ENCODE measurements at regions not wholly inside any gene's neighbourhood (a gene's known extent, or its start where the extent isn't known, plus 50 kb on each side); places are given as distances from the start of the nearest gene placed in this dataset.

DNA sequence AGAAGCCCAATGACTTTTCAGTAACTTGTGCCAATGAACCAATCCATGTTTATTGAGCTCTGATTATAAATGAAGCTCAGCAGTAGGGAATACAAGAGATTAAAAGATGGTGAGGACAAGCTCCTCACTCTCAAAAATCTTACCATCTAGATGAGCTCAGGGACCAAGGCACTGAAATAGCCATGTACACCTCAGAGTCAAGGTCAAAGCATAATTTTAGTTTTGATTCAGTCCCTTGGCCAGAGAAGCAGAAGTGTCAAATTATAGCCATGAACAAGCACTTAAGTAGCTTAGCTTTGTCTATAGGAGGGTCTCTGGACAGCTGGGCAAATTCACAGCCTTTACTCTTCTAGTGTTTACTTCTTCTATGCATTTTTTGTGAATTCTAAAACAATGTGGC lies 131.0 kb upstream of the DTNBP1 start:
- no peaks in the 10 kb centered on the region for H3K27me3 ChIP-seq (ENCODE audit: insufficient read depth, low read length)
- no peak overlapping the region for H3K18ac ChIP-seq (ENCODE audit: low read length)
- no peaks in the 10 kb centered on the region for H3K79me2 ChIP-seq (ENCODE audit: control insufficient read depth, insufficient read depth, low read length, poor library complexity)
- H4K8ac ChIP-seq (ENCODE audit: low read depth, low read length) = no peak overlapping the region
- H3K36me3 ChIP-seq (ENCODE audit: control insufficient read depth in 1 of 2, insufficient read depth in 2 of 2, low read length in 2 of 2) = no peaks in the 10 kb centered on the region
- H2BK120ac ChIP-seq (ENCODE audit: insufficient read depth, low read length, poor library complexity) = no peak overlapping the region
- no peaks in the 10 kb centered on the region for H3K79me1 ChIP-seq (ENCODE audit: low read length)
- H2BK5ac ChIP-seq (ENCODE audit: low read depth, low read length, poor library complexity) = no peak overlapping the region
- peaks cover 0 to 2% of the 10 kb centered on the region in 2 experiments for H3K4me1 ChIP-seq (ENCODE audit: control insufficient read depth in 1 of 2, insufficient read depth in 2 of 2, low read length in 2 of 2)
- no peak overlapping the region for H3K9ac ChIP-seq (ENCODE audit: low read length)
- H3K23ac ChIP-seq (ENCODE audit: low read length) = no peak overlapping the region
- DNase-seq = no peak
- H3K9me3 ChIP-seq (ENCODE audit: insufficient read depth, low read depth, low read length) = no peaks in the 10 kb centered on the region
- no peak overlapping the region for H2AK5ac ChIP-seq (ENCODE audit: low read length)
- H2AFZ ChIP-seq (ENCODE audit: insufficient read depth, low read length, poor library complexity) = no peak overlapping the region
- no peak overlapping the region for H3K4ac ChIP-seq (ENCODE audit: low read depth, low read length)
- H4K91ac ChIP-seq (ENCODE audit: low read depth, low read length) = no peak overlapping the region
- H4K12ac ChIP-seq (ENCODE audit: low read depth, low read length) = no peak overlapping the region
- H2BK12ac ChIP-seq (ENCODE audit: low read length) = no peak overlapping the region
- no peak overlapping the region for H3K4me3 ChIP-seq (ENCODE audit: low read depth, low read length)
- no peak overlapping the region for H3K4me2 ChIP-seq (ENCODE audit: low read length)
- no peak overlapping the region for H3K14ac ChIP-seq (ENCODE audit: low read length)
- no peak overlapping the region for H3K27ac ChIP-seq (ENCODE audit: low read depth, low read length)

DNA sequence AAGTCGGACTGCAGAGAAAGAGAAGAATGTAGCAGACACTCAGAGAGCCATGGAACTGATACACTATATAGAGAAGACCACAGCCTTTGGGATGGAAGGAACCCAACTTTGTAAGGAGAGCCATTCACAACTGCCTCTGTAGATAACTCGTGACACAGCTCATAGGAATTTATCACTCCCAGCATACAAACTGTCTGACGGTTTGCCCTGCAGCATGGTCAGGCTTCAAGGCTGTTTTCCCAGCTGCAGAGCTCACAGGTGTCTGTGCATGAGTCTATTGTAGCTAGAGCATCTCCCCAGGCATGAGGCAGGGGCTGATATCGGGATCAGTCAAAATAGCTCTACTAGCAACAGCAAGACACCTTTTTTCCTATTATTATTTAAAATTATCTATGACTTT lies 130.5 kb upstream of the DTNBP1 start:
- H3K79me1 ChIP-seq (ENCODE audit: low read length) = no peaks in the 10 kb centered on the region
- WGBS (ENCODE audit: extremely low coverage, insufficient coverage, insufficient read length) = no CpG with 5 or more reads among the region's 4 CpGs
- no peak overlapping the region for H3K9ac ChIP-seq (ENCODE audit: low read length)
- no peak overlapping the region for H3K18ac ChIP-seq (ENCODE audit: low read length)
- H3K9me3 ChIP-seq (ENCODE audit: insufficient read depth, low read depth, low read length) = no peaks in the 10 kb centered on the region
- no peak overlapping the region for H3K4me2 ChIP-seq (ENCODE audit: low read length)
- no peak overlapping the region for H3K23ac ChIP-seq (ENCODE audit: low read length)
- DNase-seq = peak; percentile 30 to 66
- H4K12ac ChIP-seq (ENCODE audit: low read depth, low read length) = no peak overlapping the region
- H2AK5ac ChIP-seq (ENCODE audit: low read length) = no peak overlapping the region
- no peak overlapping the region for H2BK12ac ChIP-seq (ENCODE audit: low read length)
- no peak overlapping the region for H4K91ac ChIP-seq (ENCODE audit: low read depth, low read length)
- H3K4me1 ChIP-seq (ENCODE audit: control insufficient read depth in 1 of 2, insufficient read depth in 2 of 2, low read length in 2 of 2) = peaks cover 0 to 2% of the 10 kb centered on the region in 2 experiments
- no peak overlapping the region for H3K27ac ChIP-seq (ENCODE audit: low read depth, low read length)
- no peaks in the 10 kb centered on the region for H3K27me3 ChIP-seq (ENCODE audit: insufficient read depth, low read length)
- H3K14ac ChIP-seq (ENCODE audit: low read length) = no peak overlapping the region
- no peaks in the 10 kb centered on the region for H3K36me3 ChIP-seq (ENCODE audit: control insufficient read depth in 1 of 2, insufficient read depth in 2 of 2, low read length in 2 of 2)
- H2AFZ ChIP-seq (ENCODE audit: insufficient read depth, low read length, poor library complexity) = no peak overlapping the region
- no peak overlapping the region for H2BK5ac ChIP-seq (ENCODE audit: low read depth, low read length, poor library complexity)
- H2BK120ac ChIP-seq (ENCODE audit: insufficient read depth, low read length, poor library complexity) = no peak overlapping the region
- H4K8ac ChIP-seq (ENCODE audit: low read depth, low read length) = no peak overlapping the region
- H3K79me2 ChIP-seq (ENCODE audit: control insufficient read depth, insufficient read depth, low read length, poor library complexity) = no peaks in the 10 kb centered on the region
- no peak overlapping the region for H3K4me3 ChIP-seq (ENCODE audit: low read depth, low read length)
- H3K4ac ChIP-seq (ENCODE audit: low read depth, low read length) = no peak overlapping the region

- H2AK5ac ChIP-seq (ENCODE audit: low read length) = no peak overlapping the region
- no peak overlapping the region for H4K12ac ChIP-seq (ENCODE audit: low read depth, low read length)
- H3K79me1 ChIP-seq (ENCODE audit: low read length) = no peaks in the 10 kb centered on the region
- H2BK12ac ChIP-seq (ENCODE audit: low read length) = no peak overlapping the region
- H3K4me1 ChIP-seq (ENCODE audit: control insufficient read depth in 1 of 2, insufficient read depth in 2 of 2, low read length in 2 of 2) = peaks cover 0 to 2% of the 10 kb centered on the region in 2 experiments
- H3K9ac ChIP-seq (ENCODE audit: low read length) = no peak overlapping the region
- no peak overlapping the region for H4K8ac ChIP-seq (ENCODE audit: low read depth, low read length)
- no peaks in the 10 kb centered on the region for H3K27me3 ChIP-seq (ENCODE audit: insufficient read depth, low read length)
- no peak overlapping the region for H3K14ac ChIP-seq (ENCODE audit: low read length)
- no peak overlapping the region for H2BK120ac ChIP-seq (ENCODE audit: insufficient read depth, low read length, poor library complexity)
- H4K91ac ChIP-seq (ENCODE audit: low read depth, low read length) = no peak overlapping the region
- no peaks in the 10 kb centered on the region for H3K79me2 ChIP-seq (ENCODE audit: control insufficient read depth, insufficient read depth, low read length, poor library complexity)
- H3K18ac ChIP-seq (ENCODE audit: low read length) = no peak overlapping the region
- no peak overlapping the region for H2AFZ ChIP-seq (ENCODE audit: insufficient read depth, low read length, poor library complexity)
- H3K27ac ChIP-seq (ENCODE audit: low read depth, low read length) = no peak overlapping the region
- no peak overlapping the region for H3K4ac ChIP-seq (ENCODE audit: low read depth, low read length)
- no peak overlapping the region for H3K4me3 ChIP-seq (ENCODE audit: low read depth, low read length)
- no peaks in the 10 kb centered on the region for H3K36me3 ChIP-seq (ENCODE audit: control insufficient read depth in 1 of 2, insufficient read depth in 2 of 2, low read length in 2 of 2)
- H2BK5ac ChIP-seq (ENCODE audit: low read depth, low read length, poor library complexity) = no peak overlapping the region
- no peak overlapping the region for H3K4me2 ChIP-seq (ENCODE audit: low read length)
- H3K23ac ChIP-seq (ENCODE audit: low read length) = no peak overlapping the region
- no peak for DNase-seq
- H3K9me3 ChIP-seq (ENCODE audit: insufficient read depth, low read depth, low read length) = peaks cover 2% of the 10 kb centered on the region
These were observed 130.0 kb upstream of the DTNBP1 start for GRCh38 chr6:15792842-15793241.

GRCh38 chr6:15791448-15792181 lies 128.8 kb upstream of the DTNBP1 start:
- Histone ChIP-seq H4K91ac (ENCODE audit: low read depth, low read length) (no peak overlapping the region), H3K4ac (ENCODE audit: low read depth, low read length) (no peak overlapping the region), H2BK5ac (ENCODE audit: low read depth, low read length, poor library complexity) (no peak overlapping the region), H2AFZ (ENCODE audit: insufficient read depth, low read length, poor library complexity) (no peak overlapping the region), H3K9ac (ENCODE audit: low read length) (no peak overlapping the region), H2BK12ac (ENCODE audit: low read length) (no peak overlapping the region), H4K12ac (ENCODE audit: low read depth, low read length) (no peak overlapping the region), H2AK5ac (ENCODE audit: low read length) (no peak overlapping the region), H3K4me3 (ENCODE audit: low read depth, low read length) (peak overlapping the region; percentile 37), H3K79me1 (ENCODE audit: low read length) (no peaks in the 10 kb centered on the region), H3K18ac (ENCODE audit: low read length) (no peak overlapping the region), H3K9me3 (ENCODE audit: insufficient read depth, low read depth, low read length) (peaks cover 2% of the 10 kb centered on the region), H3K27me3 (ENCODE audit: insufficient read depth, low read length) (no peaks in the 10 kb centered on the region), H3K4me1 (ENCODE audit: control insufficient read depth in 1 of 2, insufficient read depth in 2 of 2, low read length in 2 of 2) (peaks cover 0 to 2% of the 10 kb centered on the region in 2 experiments), H2BK120ac (ENCODE audit: insufficient read depth, low read length, poor library complexity) (no peak overlapping the region), H3K4me2 (ENCODE audit: low read length) (no peak overlapping the region), H3K79me2 (ENCODE audit: control insufficient read depth, insufficient read depth, low read length, poor library complexity) (no peaks in the 10 kb centered on the region), H3K27ac (ENCODE audit: low read depth, low read length) (no peak overlapping the region), H3K36me3 (ENCODE audit: control insufficient read depth in 1 of 2, insufficient read depth in 2 of 2, low read length in 2 of 2) (no peaks in the 10 kb centered on the region), H4K8ac (ENCODE audit: low read depth, low read length) (no peak overlapping the region), H3K14ac (ENCODE audit: low read length) (no peak overlapping the region), H3K23ac (ENCODE audit: low read length) (no peak overlapping the region)
- no peak for DNase-seq
- no CpG with 5 or more reads among the region's 8 CpGs for WGBS (ENCODE audit: extremely low coverage, insufficient coverage, insufficient read length)
